ENCODE measurements at regions not wholly inside any gene's neighbourhood (a gene's known extent, or its start where the extent isn't known, plus 50 kb on each side); places are given as distances from the start of the nearest gene placed in this dataset.

GRCh38 chr15:35690698-35691116 is 144.7 kb upstream of the DPH6 start:
- TF ChIP-seq CTCF (IDR thresholded peaks at IDR 0.05; ENCODE audit: insufficient read depth, low read depth, low read length) (no peak), EZH2 (IDR thresholded peaks at IDR 0.05; ENCODE audit: insufficient read depth, low read length) (no peak)

Measured in astrocyte (in vitro differentiated cells and primary cell).